Panc1 (cell line): ENCODE measurements at regions not wholly inside any gene's neighbourhood (a gene's known extent, or its start where the extent isn't known, plus 50 kb on each side); places are given as distances from the start of the nearest gene placed in this dataset.

Experiments
- ATAC-seq: fragments of 200-7000 bp; cut with Tn5 transposase; 2 replicates; pipeline ENCODE4 v1.9.1; 2020; ENCODE audit warnings: mild to moderate bottlenecking, moderate library complexity
- BruUV-seq: library from RNA; stranded (reverse); fragments of 400-500 nt; replicated peaks from 2 replicates; lab custom pipeline; 2021; lab: Mats Ljungman, UMichigan
- CTCF ChIA-PET: fragments of 300-600 bp; sonication (Branson Sonifier 250); formaldehyde crosslinking; loops from one replicate; lab custom pipeline; 2022; ENCODE audit warnings: antibody characterized with exemption; lab: Charles Lee
- POLR2A ChIA-PET: fragments of 300-600 bp; sonication (Branson Sonifier 250); formaldehyde crosslinking; loops from one replicate; lab custom pipeline; 2022; ENCODE audit warnings: antibody characterized with exemption; lab: Charles Lee
- DNase-seq: peaks from one replicate; pipeline ENCODE4 v3.0.0-alpha.2; 2010; ENCODE audit warnings: low read depth, low spot score
- H3K27ac ChIP-seq: 2 replicates; pipeline ENCODE4 v1.5.1; 2011; ENCODE audit warnings: mild to moderate bottlenecking, low read length, inconsistent platforms
- H3K27me3 ChIP-seq: fragments of 200-500 bp; sonication (Bioruptor generic); 2 replicates; pipeline ENCODE4 v1.6.0; 2014; ENCODE audit warnings: low read length, inconsistent platforms; ENCODE audit not compliant: control insufficient read depth, insufficient read depth
- H3K36me3 ChIP-seq: fragments of 200-500 bp; sonication (Bioruptor generic); 2 replicates; pipeline ENCODE4 v1.5.1; 2014; ENCODE audit warnings: inconsistent platforms, mild to moderate bottlenecking, low read length, moderate library complexity; ENCODE audit not compliant: control insufficient read depth, insufficient read depth
- H3K4me1 ChIP-seq: 2 replicates; pipeline ENCODE4 v1.5.1; 2011; ENCODE audit warnings: inconsistent platforms, mild to moderate bottlenecking, low read length, moderate library complexity; ENCODE audit not compliant: control insufficient read depth, insufficient read depth
- H3K4me3 ChIP-seq, 2 experiments: 2 replicates each; pipeline ENCODE4 v1.5.1; 2011 to 2012; ENCODE audit warnings: low read depth in 2 of 2, low read length in 2 of 2, mild to moderate bottlenecking in 2 of 2, inconsistent platforms in 1 of 2, moderate library complexity in 1 of 2
- H3K9me3 ChIP-seq: fragments of 200-500 bp; sonication (Bioruptor generic); 2 replicates; pipeline ENCODE4 v1.5.1; 2014; ENCODE audit warnings: low read depth, mild to moderate bottlenecking, inconsistent platforms, low read length, moderate library complexity; ENCODE audit not compliant: control insufficient read depth, insufficient read depth
- POLR2AphosphoS5 ChIP-seq: IDR thresholded peaks from 2 replicates; pipeline ENCODE4 v1.6.1; 2012; ENCODE audit warnings: mild to moderate bottlenecking, low read depth, low read length, moderate library complexity
- SIN3A ChIP-seq: IDR thresholded peaks from 2 replicates; pipeline ENCODE4 v1.6.1; 2012; ENCODE audit warnings: low read depth, mild to moderate bottlenecking, low read length, moderate library complexity, borderline replicate concordance; ENCODE audit not compliant: insufficient read depth
- TCF7L2 ChIP-seq: IDR thresholded peaks from 2 replicates; pipeline ENCODE4 v1.6.1; 2011; ENCODE audit warnings: mild to moderate bottlenecking, low read depth, low read length, inconsistent platforms
- in situ Hi-C: cut with HindIII; loops from 2 replicates; pipeline ENCODE4 v1.10.0; 2016; ENCODE audit warnings: low sequenced_read_pairs, low pct_unique_long_range_greater_than_20kb
- intact Hi-C: fragments of 100-400 bp; cut with micrococcal nuclease; formaldehyde crosslinking; loops from one replicate; pipeline ENCODE4 v1.10.0; 2022; ENCODE audit not compliant: unreplicated experiment
- TF ChIP-seq, protein P1 (sequence below): fragments of 450-650 bp; IDR thresholded peaks from 2 replicates; pipeline ENCODE4 v1.5.1; 2017; ENCODE audit warnings: mild to moderate bottlenecking
- TF ChIP-seq, protein P2 (sequence below), 2 experiments: IDR thresholded peaks; 2 replicates each; pipeline ENCODE4 v1.6.1; 2011 to 2012; ENCODE audit warnings: low read depth in 2 of 2, control low read depth in 1 of 2, low read length in 1 of 2, mild to moderate bottlenecking in 1 of 2, moderate library complexity in 1 of 2; ENCODE audit not compliant: insufficient read depth in 1 of 2

DNA sequence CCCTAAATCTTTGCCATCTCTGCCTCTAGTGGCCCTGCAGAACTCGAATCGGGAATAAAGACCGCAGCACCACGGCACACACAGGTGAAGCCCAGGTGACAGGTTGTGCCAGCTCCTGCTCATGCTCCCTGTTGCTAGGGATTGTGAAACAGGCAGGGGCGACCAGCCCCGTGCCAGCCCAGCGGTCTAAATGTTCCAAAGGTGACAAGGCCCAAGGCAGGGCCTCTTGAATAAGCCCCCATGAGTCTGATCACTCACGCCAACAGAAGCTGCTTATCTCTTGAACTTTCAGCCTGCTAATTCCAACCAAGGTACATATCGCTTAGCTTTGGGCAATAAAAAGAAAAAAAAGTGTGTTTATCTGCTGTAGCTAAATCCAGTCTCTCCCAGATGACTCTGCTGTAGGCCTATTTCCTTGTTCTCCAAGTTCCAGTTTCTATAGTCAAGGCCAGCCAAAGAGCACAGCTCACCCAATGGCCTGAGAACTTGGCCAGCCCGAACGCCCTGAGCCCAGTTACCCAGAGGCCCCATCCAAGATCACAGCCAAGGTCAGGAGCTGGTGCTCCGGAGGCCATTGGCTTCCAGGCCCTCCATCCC lies 191.1 kb upstream of the GPR12 start:
- POLR2A ChIA-PET = no interaction called here
- in situ Hi-C loops = no loop called here
- ATAC-seq = no peak

DNA sequence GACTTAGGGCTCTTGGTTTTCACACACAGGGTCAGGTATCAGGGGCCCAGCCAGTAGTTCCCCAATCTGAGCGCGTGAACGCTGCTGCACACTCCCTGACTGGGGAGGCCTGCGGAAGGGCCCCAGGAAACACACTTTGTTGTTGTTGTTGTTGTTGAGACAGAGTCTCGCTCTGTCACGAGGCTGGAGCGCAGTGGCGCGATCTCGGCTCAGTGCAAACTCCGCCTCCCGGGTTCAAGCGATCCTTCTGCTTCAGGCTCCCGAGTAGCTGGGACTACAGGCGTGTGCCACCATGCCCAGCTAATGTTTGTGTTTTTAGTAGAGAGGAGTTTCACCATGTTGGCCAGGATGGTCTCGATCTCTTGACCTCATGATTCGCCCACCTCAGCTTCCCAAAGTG lies 190.4 kb upstream of the GPR12 start:
- no peaks in the 10 kb centered on the region for H3K9me3 ChIP-seq
- in situ Hi-C loops = no loop called here
- CTCF ChIA-PET = no interaction called here
- BruUV-seq = no TSS peak
- H3K4me1 ChIP-seq = peaks cover 47% of the 10 kb centered on the region
- H3K27ac ChIP-seq = peak overlapping the region; percentile 94
- no peak overlapping the region for H3K4me3 ChIP-seq
- POLR2A ChIA-PET = no interaction called here
- DNase-seq (no peak), ATAC-seq (no peak)
- TF ChIP-seq TCF7L2 = no peak
- TF ChIP-seq, protein P1, sequence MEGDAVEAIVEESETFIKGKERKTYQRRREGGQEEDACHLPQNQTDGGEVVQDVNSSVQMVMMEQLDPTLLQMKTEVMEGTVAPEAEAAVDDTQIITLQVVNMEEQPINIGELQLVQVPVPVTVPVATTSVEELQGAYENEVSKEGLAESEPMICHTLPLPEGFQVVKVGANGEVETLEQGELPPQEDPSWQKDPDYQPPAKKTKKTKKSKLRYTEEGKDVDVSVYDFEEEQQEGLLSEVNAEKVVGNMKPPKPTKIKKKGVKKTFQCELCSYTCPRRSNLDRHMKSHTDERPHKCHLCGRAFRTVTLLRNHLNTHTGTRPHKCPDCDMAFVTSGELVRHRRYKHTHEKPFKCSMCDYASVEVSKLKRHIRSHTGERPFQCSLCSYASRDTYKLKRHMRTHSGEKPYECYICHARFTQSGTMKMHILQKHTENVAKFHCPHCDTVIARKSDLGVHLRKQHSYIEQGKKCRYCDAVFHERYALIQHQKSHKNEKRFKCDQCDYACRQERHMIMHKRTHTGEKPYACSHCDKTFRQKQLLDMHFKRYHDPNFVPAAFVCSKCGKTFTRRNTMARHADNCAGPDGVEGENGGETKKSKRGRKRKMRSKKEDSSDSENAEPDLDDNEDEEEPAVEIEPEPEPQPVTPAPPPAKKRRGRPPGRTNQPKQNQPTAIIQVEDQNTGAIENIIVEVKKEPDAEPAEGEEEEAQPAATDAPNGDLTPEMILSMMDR = no peak
- TF ChIP-seq, protein P2, sequence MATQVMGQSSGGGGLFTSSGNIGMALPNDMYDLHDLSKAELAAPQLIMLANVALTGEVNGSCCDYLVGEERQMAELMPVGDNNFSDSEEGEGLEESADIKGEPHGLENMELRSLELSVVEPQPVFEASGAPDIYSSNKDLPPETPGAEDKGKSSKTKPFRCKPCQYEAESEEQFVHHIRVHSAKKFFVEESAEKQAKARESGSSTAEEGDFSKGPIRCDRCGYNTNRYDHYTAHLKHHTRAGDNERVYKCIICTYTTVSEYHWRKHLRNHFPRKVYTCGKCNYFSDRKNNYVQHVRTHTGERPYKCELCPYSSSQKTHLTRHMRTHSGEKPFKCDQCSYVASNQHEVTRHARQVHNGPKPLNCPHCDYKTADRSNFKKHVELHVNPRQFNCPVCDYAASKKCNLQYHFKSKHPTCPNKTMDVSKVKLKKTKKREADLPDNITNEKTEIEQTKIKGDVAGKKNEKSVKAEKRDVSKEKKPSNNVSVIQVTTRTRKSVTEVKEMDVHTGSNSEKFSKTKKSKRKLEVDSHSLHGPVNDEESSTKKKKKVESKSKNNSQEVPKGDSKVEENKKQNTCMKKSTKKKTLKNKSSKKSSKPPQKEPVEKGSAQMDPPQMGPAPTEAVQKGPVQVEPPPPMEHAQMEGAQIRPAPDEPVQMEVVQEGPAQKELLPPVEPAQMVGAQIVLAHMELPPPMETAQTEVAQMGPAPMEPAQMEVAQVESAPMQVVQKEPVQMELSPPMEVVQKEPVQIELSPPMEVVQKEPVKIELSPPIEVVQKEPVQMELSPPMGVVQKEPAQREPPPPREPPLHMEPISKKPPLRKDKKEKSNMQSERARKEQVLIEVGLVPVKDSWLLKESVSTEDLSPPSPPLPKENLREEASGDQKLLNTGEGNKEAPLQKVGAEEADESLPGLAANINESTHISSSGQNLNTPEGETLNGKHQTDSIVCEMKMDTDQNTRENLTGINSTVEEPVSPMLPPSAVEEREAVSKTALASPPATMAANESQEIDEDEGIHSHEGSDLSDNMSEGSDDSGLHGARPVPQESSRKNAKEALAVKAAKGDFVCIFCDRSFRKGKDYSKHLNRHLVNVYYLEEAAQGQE (IDR thresholded peaks at IDR 0.05; ENCODE audit: insufficient read depth in 1 of 2, low read depth in 2 of 2, low read length in 1 of 2) = no peak
- no peak for TF ChIP-seq POLR2AphosphoS5
- no peak for TF ChIP-seq SIN3A
- no peaks in the 10 kb centered on the region for H3K36me3 ChIP-seq
- no peaks in the 10 kb centered on the region for H3K27me3 ChIP-seq
- intact Hi-C loops = no loop called here

More for the DNA sequence above, 191.1 kb upstream of the GPR12 start:
- no peak for DNase-seq
- Histone ChIP-seq H3K9me3 (no peaks in the 10 kb centered on the region), H3K4me3 (no peak overlapping the region), H3K27me3 (no peaks in the 10 kb centered on the region), H3K36me3 (no peaks in the 10 kb centered on the region), H3K4me1 (peaks cover 49% of the 10 kb centered on the region), H3K27ac (peak overlapping the region; percentile 94)
- TF ChIP-seq, protein P2 (IDR thresholded peaks at IDR 0.05; ENCODE audit: insufficient read depth in 1 of 2, low read depth in 2 of 2, low read length in 1 of 2) = no peak
- TF ChIP-seq, protein P1 = no peak
- TF ChIP-seq POLR2AphosphoS5 = no peak
- no peak for TF ChIP-seq SIN3A
- no peak for TF ChIP-seq TCF7L2
- intact Hi-C loops = no loop called here
- CTCF ChIA-PET = no interaction called here
- BruUV-seq = no TSS peak
